Activated naive CD4-positive, alpha-beta T cell treated with anti-CD3 and anti-CD28 coated beads for 36 hours (primary cell): ENCODE measurements at regions not wholly inside any gene's neighbourhood (a gene's known extent, or its start where the extent isn't known, plus 50 kb on each side); places are given as distances from the start of the nearest gene placed in this dataset.
"Not testable (repeated sequence)": the region's sequence is repeated elsewhere in the genome, so short reads cannot be mapped to it uniquely, and the experiment has no call there.

Experiments used
- CTCF ChIA-PET: fragments of 350-600 bp; sonication (Branson Sonifier 250); formaldehyde crosslinking; loops from one replicate; lab custom pipeline; 2021; ENCODE audit warnings: antibody characterized with exemption; lab: Charles Lee
- DNase-seq: peaks from one replicate; pipeline ENCODE4 v3.0.0-alpha.2; 2020
- H3K27ac Mint-ChIP-seq: one replicate; pipeline ENCODE4 v1.8.0; 2021; ENCODE audit warnings: mild to moderate bottlenecking, mixed read lengths
- H3K27me3 Mint-ChIP-seq: one replicate; pipeline ENCODE4 v1.8.0; 2021; ENCODE audit warnings: low read depth, mixed read lengths
- H3K36me3 Mint-ChIP-seq: one replicate; pipeline ENCODE4 v1.8.0; 2021; ENCODE audit warnings: low read depth, mixed read lengths
- H3K4me1 Mint-ChIP-seq: one replicate; pipeline ENCODE4 v1.8.0; 2021; ENCODE audit warnings: low read depth, mixed read lengths
- H3K4me3 Mint-ChIP-seq: one replicate; pipeline ENCODE4 v1.8.0; 2021; ENCODE audit warnings: mild to moderate bottlenecking, moderate library complexity, mixed read lengths
- H3K9me3 Mint-ChIP-seq: one replicate; pipeline ENCODE4 v1.8.0; 2021; ENCODE audit warnings: mixed read lengths
- intact Hi-C: fragments of 100-400 bp; cut with micrococcal nuclease; formaldehyde crosslinking; loops from one replicate; pipeline ENCODE4 v1.15.1; 2023

- no peak for DNase-seq
- Mint-ChIP-seq H3K9me3 (peaks cover 9% of the 10 kb centered on the region), H3K36me3 (no peaks in the 10 kb centered on the region), H3K4me1 (no peaks in the 10 kb centered on the region), H3K27me3 (no peaks in the 10 kb centered on the region), H3K4me3 (no peak overlapping the region), H3K27ac (no peak overlapping the region)
- intact Hi-C loops: no loop called here
- CTCF ChIA-PET: no interaction called here
Observed at GRCh38 chr14:28820677-28821076, 54.1 kb downstream of the FOXG1 start.

- H3K4me1 Mint-ChIP-seq: no peaks in the 10 kb centered on the region
- CTCF ChIA-PET: no interaction called here
- intact Hi-C loops: no loop called here
- no peak overlapping the region for H3K4me3 Mint-ChIP-seq
- no peak for DNase-seq
- H3K36me3 Mint-ChIP-seq: no peaks in the 10 kb centered on the region
- no peak overlapping the region for H3K27ac Mint-ChIP-seq
- peaks cover 11% of the 10 kb centered on the region for H3K9me3 Mint-ChIP-seq
- H3K27me3 Mint-ChIP-seq: no peaks in the 10 kb centered on the region
Observed at GRCh38 chr14:28821993-28822392, 55.4 kb downstream of the FOXG1 start.

- Mint-ChIP-seq H3K4me1 (no peaks in the 10 kb centered on the region), H3K4me3 (no peak overlapping the region), H3K36me3 (no peaks in the 10 kb centered on the region), H3K9me3 (peaks cover 13% of the 10 kb centered on the region), H3K27ac (no peak overlapping the region), H3K27me3 (no peaks in the 10 kb centered on the region)
- DNase-seq: no peak
- CTCF ChIA-PET: no interaction called here
- intact Hi-C loops: no loop called here
Observed at GRCh38 chr14:28823245-28823644, 56.7 kb downstream of the FOXG1 start.

- no peaks in the 10 kb centered on the region for H3K27me3 Mint-ChIP-seq
- CTCF ChIA-PET: interaction anchor here (0.7 kb wide), 1 partner anchor 12 kb away, joined by 3 read pairs; no protein-coding TSS in a partner anchor
- H3K4me3 Mint-ChIP-seq: no peak overlapping the region
- H3K36me3 Mint-ChIP-seq: no peaks in the 10 kb centered on the region
- intact Hi-C loops: no loop called here
- no peak overlapping the region for H3K27ac Mint-ChIP-seq
- H3K4me1 Mint-ChIP-seq: no peaks in the 10 kb centered on the region
- peaks cover 9% of the 10 kb centered on the region for H3K9me3 Mint-ChIP-seq
- no peak for DNase-seq
Observed at GRCh38 chr14:28830115-28830534, 63.5 kb downstream of the FOXG1 start.

- H3K9me3 Mint-ChIP-seq: peaks cover 7% of the 10 kb centered on the region
- intact Hi-C loops: no loop called here
- H3K27ac Mint-ChIP-seq: no peak overlapping the region
- no peaks in the 10 kb centered on the region for H3K27me3 Mint-ChIP-seq
- no peak for DNase-seq
- H3K36me3 Mint-ChIP-seq: no peaks in the 10 kb centered on the region
- H3K4me3 Mint-ChIP-seq: no peak overlapping the region
- CTCF ChIA-PET: no interaction called here
- no peaks in the 10 kb centered on the region for H3K4me1 Mint-ChIP-seq
Observed at GRCh38 chr14:28831126-28831525, 64.5 kb downstream of the FOXG1 start.

GRCh38 chr14:28842569-28842968 lies 76.0 kb downstream of the FOXG1 start:
- H3K4me1 Mint-ChIP-seq, H3K27ac Mint-ChIP-seq, DNase-seq, H3K36me3 Mint-ChIP-seq, intact Hi-C loops, H3K4me3 Mint-ChIP-seq, H3K27me3 Mint-ChIP-seq: not testable (repeated sequence)
- CTCF ChIA-PET: interaction anchor here (0.6 kb wide), 1 partner anchor 12 kb away, joined by 3 read pairs; no protein-coding TSS in a partner anchor
- peaks cover 16% of the 10 kb centered on the region for H3K9me3 Mint-ChIP-seq

GRCh38 chr14:28867571-28867970 lies 101.0 kb downstream of the FOXG1 start:
- DNase-seq: no peak
- H3K36me3 Mint-ChIP-seq: no peaks in the 10 kb centered on the region
- peaks cover 6% of the 10 kb centered on the region for H3K9me3 Mint-ChIP-seq
- H3K4me3 Mint-ChIP-seq: no peak overlapping the region
- intact Hi-C loops: no loop called here
- no peak overlapping the region for H3K27ac Mint-ChIP-seq
- no peaks in the 10 kb centered on the region for H3K4me1 Mint-ChIP-seq
- CTCF ChIA-PET: no interaction called here
- H3K27me3 Mint-ChIP-seq: no peaks in the 10 kb centered on the region

GRCh38 chr14:28870033-28870564 lies 103.5 kb downstream of the FOXG1 start:
- H3K9me3 Mint-ChIP-seq: peaks cover 4% of the 10 kb centered on the region
- no peaks in the 10 kb centered on the region for H3K27me3 Mint-ChIP-seq
- no peak overlapping the region for H3K4me3 Mint-ChIP-seq
- no peak overlapping the region for H3K27ac Mint-ChIP-seq
- CTCF ChIA-PET: interaction anchor here (0.6 kb wide), 1 partner anchor 107 kb away, joined by 4 read pairs; no protein-coding TSS in a partner anchor
- H3K36me3 Mint-ChIP-seq: no peaks in the 10 kb centered on the region
- intact Hi-C loops: no loop called here
- no peak for DNase-seq
- no peaks in the 10 kb centered on the region for H3K4me1 Mint-ChIP-seq

GRCh38 chr14:28875934-28876571 lies 109.5 kb downstream of the FOXG1 start:
- no peak overlapping the region for H3K27ac Mint-ChIP-seq
- no peaks in the 10 kb centered on the region for H3K4me1 Mint-ChIP-seq
- H3K36me3 Mint-ChIP-seq: no peaks in the 10 kb centered on the region
- no peak overlapping the region for H3K4me3 Mint-ChIP-seq
- DNase-seq: no peak
- no peaks in the 10 kb centered on the region for H3K27me3 Mint-ChIP-seq
- intact Hi-C loops: no loop called here
- no peaks in the 10 kb centered on the region for H3K9me3 Mint-ChIP-seq
- CTCF ChIA-PET: no interaction called here

GRCh38 chr14:28876572-28876945 lies 110.0 kb downstream of the FOXG1 start:
- Mint-ChIP-seq H3K4me1 (no peaks in the 10 kb centered on the region), H3K27ac (no peak overlapping the region), H3K27me3 (no peaks in the 10 kb centered on the region), H3K4me3 (no peak overlapping the region), H3K9me3 (no peaks in the 10 kb centered on the region), H3K36me3 (no peaks in the 10 kb centered on the region)
- DNase-seq: no peak
- intact Hi-C loops: no loop called here
- CTCF ChIA-PET: no interaction called here

- H3K4me3 Mint-ChIP-seq: no peak overlapping the region
- no peaks in the 10 kb centered on the region for H3K36me3 Mint-ChIP-seq
- H3K27ac Mint-ChIP-seq: no peak overlapping the region
- intact Hi-C loops: no loop called here
- peaks cover 3% of the 10 kb centered on the region for H3K9me3 Mint-ChIP-seq
- no peaks in the 10 kb centered on the region for H3K4me1 Mint-ChIP-seq
- H3K27me3 Mint-ChIP-seq: no peaks in the 10 kb centered on the region
- no peak for DNase-seq
- CTCF ChIA-PET: no interaction called here
Observed at GRCh38 chr14:28877923-28878322, 111.3 kb downstream of the FOXG1 start.

- no peak for DNase-seq
- CTCF ChIA-PET: no interaction called here
- Mint-ChIP-seq H3K27me3 (no peaks in the 10 kb centered on the region), H3K27ac (no peak overlapping the region), H3K9me3 (peaks cover 4% of the 10 kb centered on the region), H3K4me3 (no peak overlapping the region), H3K4me1 (no peaks in the 10 kb centered on the region), H3K36me3 (no peaks in the 10 kb centered on the region)
- intact Hi-C loops: no loop called here
Observed at GRCh38 chr14:28879573-28879996, 113.0 kb downstream of the FOXG1 start.

GRCh38 chr14:28886940-28887339 lies 120.4 kb downstream of the FOXG1 start:
- peaks cover 19% of the 10 kb centered on the region for H3K9me3 Mint-ChIP-seq
- no peak overlapping the region for H3K4me3 Mint-ChIP-seq
- H3K36me3 Mint-ChIP-seq: no peaks in the 10 kb centered on the region
- CTCF ChIA-PET: no interaction called here
- H3K27me3 Mint-ChIP-seq: no peaks in the 10 kb centered on the region
- intact Hi-C loops: no loop called here
- H3K4me1 Mint-ChIP-seq: no peaks in the 10 kb centered on the region
- DNase-seq: no peak
- no peak overlapping the region for H3K27ac Mint-ChIP-seq
